Body of pancreas (tissue), 4 donors: ENCODE measurements at regions not wholly inside any gene's neighbourhood (a gene's known extent, or its start where the extent isn't known, plus 50 kb on each side); places are given as distances from the start of the nearest gene placed in this dataset.

ENCODE experiments used
- CTCF ChIP-seq, 7 experiments: fragments of 450-650 bp in 4 of 7; fragments of 200-600 bp in 3 of 7; sonication (generic) in 3 of 7; IDR thresholded peaks; one replicate each; pipeline ENCODE4 v1.5.1; 2016 to 2019; ENCODE audit warnings: antibody characterized with exemption in 7 of 7
- POLR2A ChIP-seq, 3 donors: fragments of 450-650 bp; IDR thresholded peaks; one replicate each; pipeline ENCODE4 v1.6.1; 2016; ENCODE audit warnings: antibody characterized with exemption in 3 of 3, mild to moderate bottlenecking in 2 of 3

GRCh38 chr11:24206511-24206910 is 290.3 kb upstream of the LUZP2 start:
- no peak for TF ChIP-seq CTCF (IDR thresholded peaks at IDR 0.05)
- no peak for TF ChIP-seq POLR2A (IDR thresholded peaks at IDR 0.05)
